GM12878 (cell line): ENCODE measurements at regions not wholly inside any gene's neighbourhood (a gene's known extent, or its start where the extent isn't known, plus 50 kb on each side); places are given as distances from the start of the nearest gene placed in this dataset.

Experiments used
- ATAC-seq: fragments of 200-7000 bp; cut with Tn5 transposase; 3 replicates; pipeline ENCODE4 v1.9.1; 2020; ENCODE audit warnings: mild to moderate bottlenecking, moderate library complexity
- BruUV-seq: library from RNA; stranded (reverse); fragments of 400-500 nt; replicated peaks from 2 replicates; lab custom pipeline; 2021; lab: Mats Ljungman, UMichigan
- CTCF ChIA-PET: fragments of 300-600 bp; sonication (Branson Sonifier 250); formaldehyde crosslinking; extraction: SDS; loops from one replicate; lab custom pipeline; 2021; ENCODE audit warnings: inconsistent platforms; lab: Yijun Ruan, JAX
- POLR2A ChIA-PET: fragments of 350-600 bp; formaldehyde crosslinking; extraction: SDS; loops from one replicate; lab custom pipeline; 2021; ENCODE audit warnings: inconsistent platforms; lab: Charles Lee
- RAD21 ChIA-PET: fragments of 300-600 bp; sonication (Branson Sonifier 250); formaldehyde crosslinking; loops from one replicate; lab custom pipeline; 2023; ENCODE audit warnings: antibody characterized with exemption; ENCODE audit not compliant: unreplicated experiment; lab: Charles Lee
- SMC1A ChIA-PET: fragments of 300-600 bp; sonication (Branson Sonifier 250); formaldehyde crosslinking; loops from one replicate; lab custom pipeline; 2023; ENCODE audit not compliant: unreplicated experiment, uncharacterized antibody; lab: Charles Lee
- DNase-seq: peaks from one replicate; pipeline ENCODE4 v3.0.0-alpha.2; 2011; ENCODE audit warnings: low read depth, low spot score
- FAIRE-seq: peaks from 3 replicates; lab custom pipeline; 2011; peaks lifted over from hg19 to GRCh38; lab: Jason Lieb, UNC
- H2AFZ ChIP-seq: 2 replicates; pipeline ENCODE4 v1.6.0; 2011; ENCODE audit warnings: low read depth, low read length, control low read depth; ENCODE audit not compliant: control insufficient read depth
- H3K27ac ChIP-seq: 2 replicates; pipeline ENCODE4 v1.5.1; 2011; ENCODE audit warnings: control low read depth; ENCODE audit not compliant: control insufficient read depth, insufficient read depth
- H3K27me3 ChIP-seq, 2 experiments: replicated peaks in 1 of 2; 2 replicates each; pipeline versions ENCODE4 v1.6.0 to v1.6.1; 2011; ENCODE audit warnings: low read length in 1 of 2; ENCODE audit not compliant: control insufficient read depth in 2 of 2, insufficient read depth in 2 of 2
- H3K36me3 ChIP-seq, 2 experiments: 2 replicates each; pipeline ENCODE4 v1.5.1; 2011; ENCODE audit warnings: low read length in 1 of 2; ENCODE audit not compliant: control insufficient read depth in 2 of 2, insufficient read depth in 2 of 2
- H3K4me1 ChIP-seq: 2 replicates; pipeline ENCODE4 v1.6.1; 2011; ENCODE audit warnings: mild to moderate bottlenecking, low read length, moderate library complexity, mixed read lengths; ENCODE audit not compliant: control insufficient read depth, insufficient read depth
- H3K4me2 ChIP-seq: 2 replicates; pipeline ENCODE4 v1.6.0; 2011; ENCODE audit warnings: control low read depth; ENCODE audit not compliant: control insufficient read depth, insufficient read depth
- H3K4me3 ChIP-seq: fragments of 200-600 bp; sonication (generic); 2 replicates; pipeline ENCODE4 v1.5.1; 2016
- H3K79me2 ChIP-seq: 2 replicates; pipeline ENCODE4 v1.6.0; 2011; ENCODE audit warnings: low read length; ENCODE audit not compliant: control insufficient read depth, insufficient read depth
- H3K9ac ChIP-seq: 2 replicates; pipeline ENCODE4 v1.8.0; 2011; ENCODE audit warnings: low read length, control low read depth, mixed read lengths; ENCODE audit not compliant: control insufficient read depth, insufficient read depth
- H3K9me3 ChIP-seq: replicated peaks from 3 replicates; pipeline ENCODE4 v1.5.1; 2011; ENCODE audit warnings: mild to moderate bottlenecking, low read length; ENCODE audit not compliant: control insufficient read depth, insufficient read depth
- H4K20me1 ChIP-seq: 2 replicates; pipeline ENCODE4 v1.6.0; 2011; ENCODE audit not compliant: control insufficient read depth, insufficient read depth
- BACH1 ChIP-seq: fragments of 450-650 bp; IDR thresholded peaks from 2 replicates; pipeline ENCODE4 v1.6.1; 2017; ENCODE audit warnings: mild to moderate bottlenecking, borderline replicate concordance
- CUX1 ChIP-seq: IDR thresholded peaks from 2 replicates; pipeline ENCODE4 v1.6.1; 2012; ENCODE audit warnings: improper control_type of control experiment, low read depth, low read length; ENCODE audit not compliant: insufficient replicate concordance
- MTA3 ChIP-seq: IDR thresholded peaks from 2 replicates; pipeline ENCODE4 v1.6.1; 2012; ENCODE audit warnings: low read length, inconsistent platforms, borderline replicate concordance
- MXI1 ChIP-seq: fragments of 150-350 bp; IDR thresholded peaks from 2 replicates; pipeline ENCODE4 v1.6.1; 2011; ENCODE audit warnings: low read depth, mild to moderate bottlenecking, inconsistent platforms, low read length, improper control_type of control experiment
- SREBF2 ChIP-seq: IDR thresholded peaks from 2 replicates; pipeline ENCODE4 v1.6.1; 2012; ENCODE audit warnings: mild to moderate bottlenecking, low read length
- ZNF274 ChIP-seq: IDR thresholded peaks from one replicate; pipeline ENCODE4 v1.8.0; 2011; ENCODE audit not compliant: insufficient read length, insufficient read depth
- WGBS: methylation state at CpG from one replicate; pipeline ENCODE4 v1.1.6; 2016; ENCODE audit warnings: low lambda C conversion rate; ENCODE audit not compliant: insufficient replicate concordance, insufficient coverage; ENCODE audit errors: missing lambda C conversion rate; 5-methylcytosine and 5-hydroxymethylcytosine counted together
- in situ Hi-C: fragments of 300-500 bp; cut with MboI; formaldehyde crosslinking; loops from 9 replicates; pipeline ENCODE4 v1.14.3; 2018; ENCODE audit warnings: mixed read lengths
- intact Hi-C: fragments of 100-400 bp; cut with micrococcal nuclease; formaldehyde crosslinking; loops from one replicate; pipeline ENCODE4 v1.14.2; 2022; ENCODE audit not compliant: unreplicated experiment
- TF ChIP-seq, protein P1 (sequence below): fragments of 450-650 bp; IDR thresholded peaks from 2 replicates; pipeline ENCODE4 v1.6.1; 2017; ENCODE audit warnings: mild to moderate bottlenecking, moderate library complexity

DNA sequence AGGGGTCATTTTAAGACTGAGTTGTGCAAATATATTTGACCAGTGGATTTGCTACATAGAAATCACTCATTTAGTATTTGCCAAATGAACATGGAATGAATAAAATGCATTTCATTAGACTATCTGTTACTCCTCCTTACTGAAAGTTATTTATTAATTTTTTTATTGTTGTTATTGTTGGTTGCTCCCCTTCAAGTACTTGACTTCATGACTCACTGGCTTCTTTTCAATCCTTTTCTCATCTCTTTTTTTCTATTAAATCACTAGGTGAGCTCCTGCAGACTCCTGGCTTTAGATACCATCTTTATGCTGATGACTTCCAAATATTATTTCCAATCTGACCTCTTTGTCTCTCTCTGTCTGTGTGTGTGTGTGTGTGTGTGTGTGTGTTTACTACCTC is 192.2 kb upstream of the FAM83B start (continued):
- TF ChIP-seq CUX1, result no peak
- no peak for TF ChIP-seq BACH1
- TF ChIP-seq MTA3, result no peak
- TF ChIP-seq SREBF2, result no peak
- TF ChIP-seq ZNF274, result no peak
- no peak for TF ChIP-seq MXI1

- Histone ChIP-seq H3K79me2 (no peaks in the 10 kb centered on the region), H3K4me2 (no peak overlapping the region), H3K27me3 (no peaks in the 10 kb centered on the region), H3K4me1 (no peaks in the 10 kb centered on the region), H4K20me1 (no peaks in the 10 kb centered on the region), H2AFZ (no peak overlapping the region), H3K9me3 (no peaks in the 10 kb centered on the region), H3K27ac (no peak overlapping the region), H3K9ac (no peak overlapping the region), H3K4me3 (no peak overlapping the region), H3K36me3 (no peaks in the 10 kb centered on the region)
- POLR2A ChIA-PET, result no interaction called here
- RAD21 ChIA-PET, result no interaction called here
- SMC1A ChIA-PET, result no interaction called here
- CTCF ChIA-PET, result no interaction called here
- DNase-seq (no peak), FAIRE-seq (no peak), ATAC-seq (no peak)
- in situ Hi-C loops (no loop called here), intact Hi-C loops (no loop called here)
- TF ChIP-seq, protein P1, sequence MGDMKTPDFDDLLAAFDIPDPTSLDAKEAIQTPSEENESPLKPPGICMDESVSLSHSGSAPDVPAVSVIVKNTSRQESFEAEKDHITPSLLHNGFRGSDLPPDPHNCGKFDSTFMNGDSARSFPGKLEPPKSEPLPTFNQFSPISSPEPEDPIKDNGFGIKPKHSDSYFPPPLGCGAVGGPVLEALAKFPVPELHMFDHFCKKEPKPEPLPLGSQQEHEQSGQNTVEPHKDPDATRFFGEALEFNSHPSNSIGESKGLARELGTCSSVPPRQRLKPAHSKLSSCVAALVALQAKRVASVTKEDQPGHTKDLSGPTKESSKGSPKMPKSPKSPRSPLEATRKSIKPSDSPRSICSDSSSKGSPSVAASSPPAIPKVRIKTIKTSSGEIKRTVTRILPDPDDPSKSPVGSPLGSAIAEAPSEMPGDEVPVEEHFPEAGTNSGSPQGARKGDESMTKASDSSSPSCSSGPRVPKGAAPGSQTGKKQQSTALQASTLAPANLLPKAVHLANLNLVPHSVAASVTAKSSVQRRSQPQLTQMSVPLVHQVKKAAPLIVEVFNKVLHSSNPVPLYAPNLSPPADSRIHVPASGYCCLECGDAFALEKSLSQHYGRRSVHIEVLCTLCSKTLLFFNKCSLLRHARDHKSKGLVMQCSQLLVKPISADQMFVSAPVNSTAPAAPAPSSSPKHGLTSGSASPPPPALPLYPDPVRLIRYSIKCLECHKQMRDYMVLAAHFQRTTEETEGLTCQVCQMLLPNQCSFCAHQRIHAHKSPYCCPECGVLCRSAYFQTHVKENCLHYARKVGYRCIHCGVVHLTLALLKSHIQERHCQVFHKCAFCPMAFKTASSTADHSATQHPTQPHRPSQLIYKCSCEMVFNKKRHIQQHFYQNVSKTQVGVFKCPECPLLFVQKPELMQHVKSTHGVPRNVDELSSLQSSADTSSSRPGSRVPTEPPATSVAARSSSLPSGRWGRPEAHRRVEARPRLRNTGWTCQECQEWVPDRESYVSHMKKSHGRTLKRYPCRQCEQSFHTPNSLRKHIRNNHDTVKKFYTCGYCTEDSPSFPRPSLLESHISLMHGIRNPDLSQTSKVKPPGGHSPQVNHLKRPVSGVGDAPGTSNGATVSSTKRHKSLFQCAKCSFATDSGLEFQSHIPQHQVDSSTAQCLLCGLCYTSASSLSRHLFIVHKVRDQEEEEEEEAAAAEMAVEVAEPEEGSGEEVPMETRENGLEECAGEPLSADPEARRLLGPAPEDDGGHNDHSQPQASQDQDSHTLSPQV, result no peak
- WGBS, result 0% methylated on average over 1 of the region's 1 CpG
- no TSS peak for BruUV-seq
These were observed 191.4 kb upstream of the FAM83B start for GRCh38 chr6:54655162-54655561.
